Glomerular endothelial cell (primary cell): ENCODE measurements at regions not wholly inside any gene's neighbourhood (a gene's known extent, or its start where the extent isn't known, plus 50 kb on each side); places are given as distances from the start of the nearest gene placed in this dataset.

Source experiments
- DNase-seq: peaks from one replicate; pipeline ENCODE4 v3.0.0-alpha.2; 2011; ENCODE audit warnings: low read depth, low spot score; ENCODE audit errors: extremely low read depth

DNA sequence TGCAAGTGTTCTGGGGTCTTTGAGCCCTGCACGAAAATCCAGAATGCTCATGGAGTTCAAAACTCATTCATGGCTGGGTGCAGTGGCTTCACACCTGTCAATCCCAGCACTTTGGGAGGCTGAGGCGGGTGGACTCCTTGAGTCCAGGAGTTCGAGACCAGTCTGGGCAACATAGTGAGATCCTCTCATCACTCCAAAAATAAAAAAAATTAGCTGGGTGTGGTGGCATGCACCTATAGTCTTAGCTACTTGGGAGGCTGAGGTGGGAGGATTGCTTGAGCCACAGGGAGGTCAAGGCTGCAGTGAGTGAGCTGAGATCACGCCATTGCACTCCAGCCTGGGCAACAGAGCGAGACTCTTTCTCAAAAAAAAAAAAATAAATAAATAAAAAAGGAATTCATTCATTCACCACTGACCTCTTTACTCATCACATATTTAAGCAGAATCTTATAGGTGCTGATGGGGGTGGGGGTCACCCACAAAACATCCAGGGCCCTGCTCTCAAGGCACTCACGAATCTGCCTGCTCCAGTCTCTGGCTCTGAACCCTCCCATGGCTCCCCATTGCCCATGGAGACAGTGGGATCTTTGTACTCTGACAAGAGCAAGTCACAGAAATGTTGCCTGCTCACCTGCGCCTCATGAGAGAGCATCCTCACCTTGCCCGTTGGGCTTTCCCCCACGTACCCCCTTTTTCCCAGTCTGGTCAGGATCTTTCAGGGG lies 76.7 kb upstream of the IER5L start:
- no peak for DNase-seq

DNA sequence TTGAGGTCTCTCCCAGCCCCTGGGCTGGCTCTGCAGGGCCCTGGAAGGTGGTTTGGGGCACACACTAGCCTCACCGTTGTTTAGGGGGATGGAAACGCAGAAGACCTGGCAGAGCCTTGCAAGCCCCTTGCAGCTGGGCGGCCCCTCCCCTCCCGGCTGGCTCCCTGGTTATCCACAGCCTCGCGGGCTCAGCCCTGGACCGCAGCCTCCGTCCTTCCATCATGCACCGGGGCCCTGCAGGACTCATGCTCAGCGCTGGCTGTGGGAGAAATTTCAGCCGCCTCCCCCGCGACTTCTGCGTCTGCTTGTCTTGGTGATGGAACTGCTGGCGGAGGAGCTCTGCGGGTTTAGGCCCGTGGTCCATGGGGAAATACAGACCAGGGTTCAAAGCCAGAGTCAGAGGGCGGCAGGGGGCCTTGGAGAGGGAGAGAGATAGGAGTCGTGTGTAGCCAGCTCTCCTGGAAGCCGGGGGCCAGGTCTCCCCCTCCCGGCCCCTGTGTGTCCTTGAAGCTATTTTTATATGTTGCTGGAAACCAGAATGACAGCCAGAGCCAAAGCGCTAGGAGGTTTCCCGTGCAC lies 75.8 kb upstream of the IER5L start:
- DNase-seq, result no peak

DNA sequence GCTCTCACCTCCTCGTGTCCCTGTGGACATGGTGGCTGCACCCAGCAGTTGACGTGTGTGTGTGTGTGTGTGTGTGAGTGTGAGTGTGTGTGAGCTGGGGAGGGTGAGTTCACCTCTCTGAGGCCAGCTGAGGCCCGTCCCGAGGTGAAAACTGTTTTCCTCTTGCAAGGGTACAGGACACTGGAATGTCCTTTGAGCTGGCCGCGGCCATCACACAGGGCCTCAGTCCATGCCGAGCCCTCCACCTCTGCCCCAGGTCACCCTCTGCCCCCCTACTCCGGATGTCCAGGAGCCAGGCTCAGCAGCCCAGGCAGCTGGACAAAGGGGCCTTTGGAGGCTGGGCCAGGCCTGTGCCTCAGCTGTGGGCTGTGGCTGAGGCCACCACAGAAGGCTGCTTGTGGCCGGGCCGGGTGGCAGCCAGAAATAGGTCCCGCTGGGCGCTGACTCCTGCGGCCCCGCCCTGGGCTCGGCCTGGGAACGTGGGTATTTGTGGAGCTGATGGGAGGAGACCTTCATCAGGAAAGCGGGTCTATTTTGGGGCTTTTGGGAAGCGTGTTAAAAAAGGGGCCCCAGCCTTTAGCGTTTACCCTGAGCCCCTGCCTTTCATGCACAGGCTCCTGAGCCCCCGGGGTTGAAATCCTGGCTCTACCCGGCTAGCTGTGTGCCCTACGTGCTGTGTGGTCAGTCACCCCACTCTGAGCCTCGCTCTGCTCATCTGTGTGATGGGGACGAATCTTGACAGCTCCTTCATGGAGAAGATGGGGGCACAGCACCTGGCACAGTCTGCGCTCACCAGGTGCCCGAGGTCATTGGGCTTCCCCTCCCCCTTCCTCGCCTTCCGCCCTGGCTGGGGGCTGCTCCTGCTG lies 75.1 kb upstream of the IER5L start:
- no peak for DNase-seq

DNA sequence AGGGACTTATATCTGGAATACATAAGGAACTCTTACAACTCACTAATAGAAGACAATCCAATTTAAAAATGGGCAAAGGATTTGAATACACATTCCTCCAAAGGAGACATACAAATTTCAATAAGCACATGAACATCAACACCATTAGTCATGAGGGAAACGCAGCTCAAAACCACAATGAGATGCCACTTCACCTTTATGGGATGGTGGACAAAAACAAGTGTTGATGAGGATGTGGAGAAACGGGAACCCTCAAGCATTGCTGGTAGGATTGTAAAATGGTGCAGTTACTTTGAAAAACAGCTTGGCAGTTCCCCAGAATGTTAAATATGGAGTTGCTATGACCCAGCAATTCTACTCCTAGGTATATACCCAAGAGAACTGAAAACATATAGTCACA lies 72.7 kb upstream of the IER5L start:
- no peak for DNase-seq

DNA sequence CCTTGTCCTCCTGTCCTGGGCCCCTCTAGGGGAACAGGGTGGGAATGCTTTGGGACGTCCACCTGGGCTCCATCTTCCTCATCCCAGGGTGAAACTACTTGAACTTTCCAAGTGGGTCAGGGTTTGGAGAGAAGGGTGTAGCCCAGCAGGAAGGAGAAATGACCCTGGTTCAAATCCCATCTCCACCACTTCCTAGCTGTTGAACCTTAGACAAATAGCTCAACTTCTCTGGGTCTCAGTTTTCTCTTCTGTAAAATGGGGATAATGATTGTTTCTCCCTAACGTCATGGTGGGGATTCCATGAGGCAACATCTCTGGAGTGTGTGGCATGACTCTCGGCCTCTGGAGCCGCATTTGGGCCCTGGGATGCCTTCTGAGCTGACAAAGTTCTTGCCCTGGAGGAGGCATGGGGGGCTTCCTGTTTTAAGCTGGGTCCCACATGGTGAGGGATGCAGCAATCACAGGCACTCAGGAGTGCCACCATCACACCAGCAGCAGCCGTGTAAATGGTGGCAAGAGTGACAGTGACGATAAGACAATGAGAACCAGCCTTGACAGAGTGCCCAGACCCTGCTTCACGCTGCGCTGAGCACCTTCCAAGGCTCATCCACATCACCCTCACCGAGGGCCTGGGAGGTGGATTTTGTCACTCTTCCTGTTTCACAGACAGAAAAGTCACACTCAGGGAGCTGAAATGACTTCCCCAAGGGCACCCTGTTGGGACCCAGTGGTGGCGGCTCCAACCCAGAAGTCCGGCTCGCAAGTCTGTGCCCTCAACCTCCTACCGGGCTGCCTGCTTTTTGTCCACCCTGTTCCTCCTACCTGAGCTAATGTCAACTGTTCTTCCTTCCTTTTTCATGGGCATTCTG lies 69.5 kb upstream of the IER5L start:
- no peak for DNase-seq

DNA sequence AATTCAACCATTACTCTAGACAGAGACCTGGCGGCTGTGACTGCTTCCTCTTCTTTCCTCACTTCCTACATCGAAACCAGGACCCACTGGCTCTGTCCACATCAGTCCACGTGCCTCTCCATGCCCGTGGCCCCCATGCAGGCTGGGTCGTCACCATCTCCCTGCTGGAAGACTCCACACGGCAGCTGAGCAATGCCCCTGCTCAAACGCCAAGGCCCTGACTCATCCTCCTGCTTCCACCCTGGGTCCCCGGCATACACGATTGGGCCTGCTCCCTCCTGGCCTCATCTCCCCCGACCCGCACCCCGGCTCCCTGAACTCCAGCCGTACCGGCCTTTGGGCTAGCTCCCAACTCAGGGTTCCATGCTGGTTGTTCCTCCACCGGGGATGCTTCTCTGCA lies 67.2 kb upstream of the IER5L start:
- DNase-seq, result no peak

DNA sequence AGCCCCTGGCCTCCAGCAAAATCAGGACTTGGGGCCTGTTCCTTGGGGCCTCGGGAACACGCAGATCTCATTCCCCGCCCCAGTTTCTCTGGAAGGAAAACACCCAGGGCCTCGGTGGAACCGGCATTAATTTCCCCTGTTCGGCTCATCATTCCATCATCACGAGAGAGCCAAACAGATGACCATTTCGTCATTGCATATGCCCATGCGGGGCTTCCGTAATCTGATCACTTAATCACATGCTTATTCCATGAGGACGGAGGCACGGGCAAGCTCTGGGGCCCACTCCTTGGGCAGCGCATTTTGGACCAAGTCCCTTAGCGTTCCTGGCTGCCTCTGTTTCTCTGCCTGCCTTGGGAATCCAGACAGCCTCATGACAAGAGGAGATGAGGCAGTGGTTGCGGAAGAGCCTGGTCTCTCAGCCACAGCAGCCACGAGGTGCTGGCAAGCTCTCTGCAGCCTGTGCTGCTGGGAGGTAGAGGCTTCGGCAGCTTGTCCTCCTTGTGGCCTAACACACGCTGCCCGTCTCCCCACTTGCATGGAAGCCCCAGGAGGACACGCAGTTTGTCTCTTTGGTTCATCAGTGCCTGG lies 65.0 kb upstream of the IER5L start:
- no peak for DNase-seq

DNA sequence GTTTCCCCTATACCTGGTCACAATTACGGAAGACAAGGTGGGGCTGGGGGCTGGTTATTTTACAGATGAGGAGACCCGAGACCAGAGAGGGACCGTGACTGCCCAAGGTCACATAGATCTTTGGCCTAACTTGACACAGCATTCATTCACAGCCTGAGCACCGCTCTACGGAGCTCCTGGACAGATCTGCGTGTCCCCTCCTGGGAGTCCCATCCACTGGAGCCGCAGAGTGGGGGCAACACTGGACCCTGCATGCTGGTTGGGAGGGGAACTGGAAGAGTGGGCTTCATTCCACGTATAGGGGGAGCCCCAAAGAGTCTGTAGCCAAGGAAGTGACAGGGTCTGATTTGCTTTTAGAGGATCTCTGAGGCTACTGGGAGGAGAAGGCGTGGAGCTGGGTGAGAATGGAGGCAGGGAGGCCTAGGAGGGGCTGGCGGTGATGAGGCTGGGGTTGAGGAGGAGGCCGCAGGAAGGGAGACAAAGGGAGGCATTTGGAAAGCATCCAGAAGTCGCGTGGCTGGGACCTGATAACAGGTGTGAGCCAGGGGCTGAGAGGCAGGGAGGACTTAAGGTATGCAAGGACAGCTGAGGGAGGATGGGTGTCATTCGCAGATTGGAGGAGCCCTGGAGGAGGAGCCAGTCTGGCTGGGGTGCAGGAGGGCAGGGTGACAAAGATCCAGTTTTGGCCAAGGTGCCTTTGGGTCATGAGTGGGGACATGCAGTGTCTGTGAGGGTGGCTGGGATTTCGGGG lies 64.3 kb upstream of the IER5L start:
- no peak for DNase-seq

DNA sequence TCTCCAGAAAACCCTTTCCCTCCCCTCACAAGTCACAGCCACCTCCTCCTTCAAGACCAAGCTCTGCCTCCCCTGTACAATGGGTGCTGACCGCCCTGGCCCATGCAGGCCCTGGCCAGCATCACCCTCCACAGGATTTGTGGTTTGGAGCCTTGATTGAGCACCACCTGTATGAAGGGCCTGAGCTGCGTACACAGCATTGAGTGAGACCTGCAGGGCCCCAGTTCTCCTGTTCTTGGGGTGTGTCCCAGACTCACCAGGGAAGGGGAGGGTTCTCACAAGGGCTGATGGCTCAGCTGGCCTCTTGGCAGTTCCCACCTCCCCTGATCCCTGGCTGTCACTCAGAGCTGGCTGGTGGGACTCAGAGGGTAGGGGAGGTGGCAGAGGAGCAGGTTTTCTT lies 63.7 kb upstream of the IER5L start:
- no peak for DNase-seq

DNA sequence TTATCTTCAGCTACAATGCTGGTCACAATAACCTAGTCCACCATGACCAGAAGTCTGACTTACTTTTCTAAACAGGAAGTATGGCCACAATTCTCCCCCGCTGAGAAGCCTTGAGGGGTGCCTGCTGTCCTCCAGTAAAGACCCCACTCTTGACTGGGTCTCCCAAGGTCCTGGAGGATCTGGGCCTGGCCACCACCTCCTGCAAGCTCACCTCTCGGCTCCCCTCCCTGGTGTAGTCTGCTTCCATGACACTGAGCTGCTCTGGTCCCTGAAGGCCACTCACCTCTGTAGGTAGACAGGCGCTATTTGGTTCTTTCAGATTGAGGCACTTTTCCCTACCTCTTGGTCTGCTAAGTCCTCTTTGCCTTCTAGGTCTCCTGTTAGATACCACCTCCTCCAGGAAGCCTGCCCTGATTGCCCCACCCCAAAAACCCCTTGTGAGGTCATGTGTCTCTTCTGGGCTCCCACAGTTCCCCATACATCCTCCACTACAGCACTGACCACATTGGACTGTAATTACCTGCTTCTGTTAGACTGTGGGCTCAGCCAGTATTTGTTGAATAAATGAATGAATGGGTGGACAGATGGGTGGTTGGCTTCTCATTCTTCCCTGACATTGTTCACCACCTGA lies 62.6 kb upstream of the IER5L start:
- DNase-seq, result no peak

DNA sequence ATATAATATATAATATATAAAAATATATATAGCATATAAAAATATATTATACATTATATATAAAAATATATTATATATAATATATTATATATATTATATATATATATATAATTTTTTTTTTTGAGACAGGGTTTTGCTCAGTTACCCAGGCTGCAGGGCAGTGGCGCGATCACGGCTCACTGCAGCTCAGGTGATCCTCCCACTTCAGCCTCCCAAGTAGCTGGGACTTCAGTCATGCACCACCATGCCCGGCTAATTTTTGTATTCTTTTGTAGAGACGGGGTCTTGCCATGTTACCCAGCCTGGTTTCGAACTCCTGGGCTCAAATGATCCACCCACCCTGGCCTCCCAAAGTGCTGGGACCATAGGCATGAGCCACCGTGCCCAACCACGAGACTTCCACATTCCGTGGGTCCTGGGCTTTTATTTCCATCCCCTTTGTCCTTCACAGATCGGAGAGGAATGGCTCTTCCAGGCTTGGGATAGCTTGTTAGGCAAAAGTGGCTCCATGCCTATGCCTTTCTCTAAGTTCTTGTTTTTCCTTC lies 62.0 kb upstream of the IER5L start:
- DNase-seq, result no peak

DNA sequence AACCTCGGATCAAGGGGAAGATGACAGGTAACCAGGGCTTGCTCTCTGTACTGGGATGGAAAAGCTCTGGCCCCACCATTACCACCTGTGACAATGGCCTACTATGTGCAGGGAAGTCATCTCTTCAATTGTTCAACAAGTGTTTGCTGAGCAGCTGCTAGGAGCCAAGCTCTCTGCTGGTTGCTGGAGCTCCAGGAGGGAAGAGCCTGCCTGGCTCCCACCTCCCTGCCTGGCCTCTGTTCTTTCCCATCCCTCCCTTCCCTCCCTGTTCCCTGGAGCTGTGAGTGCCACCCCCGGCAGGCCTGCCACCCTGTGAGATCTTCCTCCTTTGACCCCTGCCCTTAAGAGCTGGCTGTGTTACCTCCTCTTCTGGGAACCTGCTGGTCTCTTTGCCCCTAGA lies 59.7 kb upstream of the IER5L start:
- DNase-seq, result no peak

DNA sequence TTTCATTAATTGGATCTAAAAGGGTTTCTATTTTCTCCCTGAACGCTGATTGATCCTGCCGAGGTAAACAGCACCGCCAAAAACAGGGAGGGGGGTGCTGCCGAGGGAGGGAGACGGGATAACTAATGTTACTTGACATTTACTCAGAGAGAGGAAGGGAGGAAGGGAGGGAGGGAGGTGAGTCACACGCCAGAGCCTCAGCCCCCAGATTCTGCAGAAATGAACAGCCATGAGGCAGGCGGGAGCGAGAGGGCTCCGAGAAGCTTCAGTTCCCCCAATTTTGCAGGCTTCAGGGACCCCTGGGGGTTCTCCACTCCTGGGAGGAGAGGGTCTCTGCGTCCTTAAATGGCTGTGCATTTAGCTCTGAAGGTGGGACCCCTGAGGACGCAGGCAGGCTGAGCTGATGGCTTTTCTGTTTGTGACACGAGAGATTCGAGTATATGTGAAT lies 59.1 kb upstream of the IER5L start:
- no peak for DNase-seq

DNA sequence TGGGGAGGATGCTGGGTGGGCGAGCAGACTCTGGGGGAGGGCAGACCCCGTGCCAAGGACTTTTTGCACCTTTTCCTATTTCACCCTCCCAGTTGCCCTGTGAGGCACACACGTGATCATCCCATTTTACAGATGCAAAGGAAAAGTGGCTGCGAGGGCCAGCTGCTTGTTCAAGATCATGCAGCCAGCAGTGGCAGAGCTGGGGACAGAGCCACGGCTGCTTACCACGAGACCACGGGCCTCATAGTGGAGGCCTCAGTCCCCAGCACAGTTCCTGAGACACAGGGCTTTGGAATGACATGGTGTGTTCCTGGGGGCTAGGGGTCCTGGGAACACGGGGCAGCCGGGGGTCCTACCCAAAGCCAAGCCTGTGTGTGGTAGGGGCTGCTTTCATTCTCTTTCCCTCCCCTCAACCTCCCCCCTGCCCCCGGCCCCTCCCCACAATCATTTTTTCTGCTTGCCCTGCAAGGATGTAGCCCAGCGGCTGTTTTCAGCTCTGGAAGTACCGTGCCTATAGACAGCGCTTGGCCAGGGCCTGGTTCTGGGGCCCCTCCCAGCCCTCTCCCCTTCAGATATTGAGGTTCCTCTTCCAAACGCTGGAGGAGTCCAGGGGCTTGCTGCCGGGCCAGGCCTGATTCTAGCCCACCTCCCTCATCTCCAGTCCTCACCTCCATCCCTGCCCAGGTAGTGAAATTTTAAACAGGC lies 58.5 kb upstream of the IER5L start:
- DNase-seq, result no peak

DNA sequence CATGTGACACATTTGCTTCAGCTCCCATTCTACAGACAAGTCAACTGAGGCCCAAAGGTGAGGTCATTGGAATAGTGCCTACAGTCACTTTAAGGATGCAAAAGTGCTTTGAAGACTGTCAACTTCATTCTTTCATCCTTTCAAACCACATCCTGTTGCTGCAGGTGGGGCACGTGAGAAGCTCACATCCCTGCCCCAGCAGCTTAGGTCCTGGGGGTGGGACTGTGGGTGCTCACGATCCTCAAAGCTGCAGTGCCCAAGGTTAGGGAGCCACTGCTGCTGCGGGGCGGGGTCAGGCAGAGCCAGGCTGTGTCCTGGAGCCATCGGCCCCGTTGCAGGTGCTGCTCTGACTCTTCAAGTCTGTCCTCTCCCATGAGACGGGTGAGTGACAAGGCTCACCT lies 57.9 kb upstream of the IER5L start:
- no peak for DNase-seq

DNA sequence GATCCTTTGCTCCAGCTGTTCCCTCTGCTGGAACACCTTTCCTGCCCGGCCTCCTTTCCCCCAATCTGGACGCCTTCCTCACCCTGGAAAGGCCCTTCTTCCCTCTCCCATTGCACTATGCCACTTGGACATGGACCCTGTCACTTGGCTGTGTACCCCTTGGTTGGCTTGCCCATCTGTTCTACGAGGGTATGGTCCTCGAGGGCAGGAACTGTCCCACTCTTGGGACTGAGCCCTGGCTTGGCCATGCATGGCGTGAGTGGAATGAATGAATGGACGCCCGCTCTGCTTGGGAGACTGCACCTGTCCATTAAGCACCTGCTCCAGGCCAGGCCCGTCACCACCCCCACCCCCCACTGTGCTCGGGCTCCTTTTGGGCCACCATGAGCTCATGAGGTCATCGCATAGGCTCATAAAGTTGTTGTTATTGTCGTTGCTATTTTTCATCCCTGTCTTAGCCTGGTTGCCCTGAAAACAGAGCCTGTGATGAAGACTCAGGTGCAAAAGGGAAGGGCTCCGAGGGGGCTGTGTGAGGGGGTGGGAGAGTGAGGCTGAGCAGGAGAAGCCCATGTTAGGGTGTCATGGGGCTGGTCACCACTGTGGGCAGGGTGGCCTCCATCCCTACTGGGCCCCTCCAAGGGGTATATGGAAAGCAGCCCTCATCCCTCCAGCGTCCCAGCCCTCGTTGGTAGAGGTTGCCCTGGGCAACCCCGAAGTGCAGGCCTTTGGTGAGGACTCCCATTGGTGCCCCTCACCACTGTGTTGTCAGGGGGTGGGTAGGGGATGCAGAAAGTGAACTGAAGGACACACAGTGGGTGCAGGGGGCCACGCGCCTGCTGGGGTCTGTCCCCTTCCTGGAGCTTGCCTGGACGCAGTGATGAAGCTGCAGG lies 57.2 kb upstream of the IER5L start:
- no peak for DNase-seq

DNA sequence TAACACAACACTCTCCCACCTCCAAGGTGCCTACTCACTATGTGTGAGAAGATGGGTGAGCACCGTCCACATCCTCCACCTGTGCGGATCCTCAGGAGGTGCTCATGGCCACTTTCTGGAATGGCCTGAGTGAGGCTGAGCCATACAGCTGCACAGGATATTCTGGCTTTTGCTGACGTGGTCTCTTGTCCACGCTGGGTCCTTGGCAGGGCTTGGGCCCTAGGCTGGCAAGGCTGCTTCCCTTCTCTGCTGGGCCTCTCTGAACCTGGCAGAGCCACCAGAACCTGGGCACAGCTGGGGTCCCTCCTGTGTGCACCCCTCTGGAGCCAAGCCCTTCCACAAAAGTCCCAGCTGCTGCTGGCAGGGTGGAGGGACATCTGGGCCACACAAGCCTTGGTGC lies 56.4 kb upstream of the IER5L start:
- DNase-seq, result no peak
